Hepatocyte (in vitro differentiated cells): ENCODE measurements at regions not wholly inside any gene's neighbourhood (a gene's known extent, or its start where the extent isn't known, plus 50 kb on each side); places are given as distances from the start of the nearest gene placed in this dataset.

Source experiments
- EZH2 ChIP-seq: fragments of 200-600 bp; sonication (generic); IDR thresholded peaks from 2 replicates; pipeline ENCODE4 v1.6.1; 2016; ENCODE audit warnings: antibody characterized with exemption, mild to moderate bottlenecking, borderline replicate concordance
- TF ChIP-seq, protein P1 (sequence below): fragments of 200-600 bp; sonication (generic); IDR thresholded peaks from 2 replicates; pipeline ENCODE4 v1.5.1; 2016; ENCODE audit warnings: antibody characterized with exemption, mild to moderate bottlenecking; ENCODE audit not compliant: poor library complexity

DNA sequence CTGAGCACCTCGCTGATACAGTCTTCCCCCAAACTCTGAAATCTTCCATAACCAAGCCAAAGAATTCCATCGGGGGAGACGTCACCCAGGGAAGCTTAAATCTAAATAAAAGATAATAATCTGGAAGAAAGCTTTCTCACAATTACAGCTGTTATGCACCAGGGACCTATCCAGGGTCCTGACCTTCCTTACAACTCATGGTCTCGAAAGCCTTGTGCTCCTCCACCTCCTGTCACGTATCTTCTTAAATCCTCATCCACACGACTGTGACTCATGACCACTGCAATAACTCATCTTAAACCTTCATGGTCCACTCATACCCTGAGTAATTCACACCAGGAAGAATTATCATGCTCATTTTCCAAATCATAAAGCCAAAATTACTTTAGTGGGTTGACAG is 166.8 kb upstream of the FRG1 start:
- TF ChIP-seq, protein P1, sequence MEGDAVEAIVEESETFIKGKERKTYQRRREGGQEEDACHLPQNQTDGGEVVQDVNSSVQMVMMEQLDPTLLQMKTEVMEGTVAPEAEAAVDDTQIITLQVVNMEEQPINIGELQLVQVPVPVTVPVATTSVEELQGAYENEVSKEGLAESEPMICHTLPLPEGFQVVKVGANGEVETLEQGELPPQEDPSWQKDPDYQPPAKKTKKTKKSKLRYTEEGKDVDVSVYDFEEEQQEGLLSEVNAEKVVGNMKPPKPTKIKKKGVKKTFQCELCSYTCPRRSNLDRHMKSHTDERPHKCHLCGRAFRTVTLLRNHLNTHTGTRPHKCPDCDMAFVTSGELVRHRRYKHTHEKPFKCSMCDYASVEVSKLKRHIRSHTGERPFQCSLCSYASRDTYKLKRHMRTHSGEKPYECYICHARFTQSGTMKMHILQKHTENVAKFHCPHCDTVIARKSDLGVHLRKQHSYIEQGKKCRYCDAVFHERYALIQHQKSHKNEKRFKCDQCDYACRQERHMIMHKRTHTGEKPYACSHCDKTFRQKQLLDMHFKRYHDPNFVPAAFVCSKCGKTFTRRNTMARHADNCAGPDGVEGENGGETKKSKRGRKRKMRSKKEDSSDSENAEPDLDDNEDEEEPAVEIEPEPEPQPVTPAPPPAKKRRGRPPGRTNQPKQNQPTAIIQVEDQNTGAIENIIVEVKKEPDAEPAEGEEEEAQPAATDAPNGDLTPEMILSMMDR = no peak
- TF ChIP-seq EZH2 = no peak
